SH-SY5Y (cell line): ENCODE measurements at regions not wholly inside any gene's neighbourhood (a gene's known extent, or its start where the extent isn't known, plus 50 kb on each side); places are given as distances from the start of the nearest gene placed in this dataset.

Experiments used
- GATA2 ChIP-seq: IDR thresholded peaks from 2 replicates; pipeline ENCODE4 v1.6.1; 2011; ENCODE audit warnings: mild to moderate bottlenecking, low read depth, low read length
- GATA3 ChIP-seq: IDR thresholded peaks from 2 replicates; pipeline ENCODE4 v1.6.1; 2011; ENCODE audit warnings: low read depth, mild to moderate bottlenecking, low read length, moderate library complexity

DNA sequence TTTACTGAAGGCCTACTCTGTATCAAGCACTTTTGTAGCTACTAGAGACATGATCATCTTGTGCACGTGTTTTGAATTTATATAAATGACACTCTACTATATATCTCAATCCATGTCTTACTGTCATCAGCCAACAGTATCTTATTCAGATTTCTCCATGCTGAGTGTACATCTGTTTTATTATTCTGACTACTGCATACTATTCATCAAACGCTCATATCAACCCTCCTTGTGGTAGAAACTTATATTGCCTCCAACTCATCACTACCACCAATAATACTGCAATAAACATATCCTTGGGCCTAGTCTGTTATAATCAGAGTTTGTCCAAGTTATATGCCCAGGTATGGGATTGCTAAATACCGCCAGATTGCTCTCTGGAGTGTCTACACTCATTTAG lies 81.6 kb upstream of the IRF2BP2 start:
- no peak for TF ChIP-seq GATA2
- TF ChIP-seq GATA3 = no peak
